GM21576 (cell line): ENCODE measurements at regions not wholly inside any gene's neighbourhood (a gene's known extent, or its start where the extent isn't known, plus 50 kb on each side); places are given as distances from the start of the nearest gene placed in this dataset.
A peak's percentile ranks its signal among the peaks of the same experiment; 100 is the strongest.
"Not testable (repeated sequence)": the region's sequence is repeated elsewhere in the genome, so short reads cannot be mapped to it uniquely, and the experiment has no call there.

Experiments used
- ATAC-seq: cut with Tn5 transposase; IDR thresholded peaks from one replicate; pipeline ENCODE4 v1.9.1; 2021; ENCODE audit warnings: mild to moderate bottlenecking, moderate library complexity; ENCODE audit not compliant: unreplicated experiment

- no peak for ATAC-seq
These were observed 1358.5 kb upstream of the CITED2 start for GRCh38 chr6:140732991-140733390.

- ATAC-seq, result no peak
These were observed 1357.7 kb upstream of the CITED2 start for GRCh38 chr6:140732155-140732554.

- ATAC-seq, result no peak
These were observed 1357.3 kb upstream of the CITED2 start for GRCh38 chr6:140731741-140732140.

- no peak for ATAC-seq
These were observed 1355.1 kb upstream of the CITED2 start for GRCh38 chr6:140729521-140729920.

- ATAC-seq, result no peak
These were observed 1343.6 kb upstream of the CITED2 start for GRCh38 chr6:140718021-140718420.

- ATAC-seq, result no peak
These were observed 1339.0 kb upstream of the CITED2 start for GRCh38 chr6:140713495-140713894.

- ATAC-seq, result peak; percentile 60
These were observed 1336.7 kb upstream of the CITED2 start for GRCh38 chr6:140711019-140711613.

- ATAC-seq, result no peak
These were observed 1334.0 kb upstream of the CITED2 start for GRCh38 chr6:140708441-140708840.

- not testable (repeated sequence) for ATAC-seq
These were observed 1329.6 kb upstream of the CITED2 start for GRCh38 chr6:140704008-140704407.

- no peak for ATAC-seq
These were observed 1323.1 kb upstream of the CITED2 start for GRCh38 chr6:140697585-140697984.

GRCh38 chr6:140684776-140685550 lies 1310.5 kb upstream of the CITED2 start:
- no peak for ATAC-seq

GRCh38 chr6:140677781-140678528 lies 1303.5 kb upstream of the CITED2 start:
- no peak for ATAC-seq

- no peak for ATAC-seq
These were observed 1297.5 kb upstream of the CITED2 start for GRCh38 chr6:140671926-140672325.

- no peak for ATAC-seq
These were observed 1295.6 kb upstream of the CITED2 start for GRCh38 chr6:140670021-140670420.

- ATAC-seq, result no peak
These were observed 1294.9 kb upstream of the CITED2 start for GRCh38 chr6:140669321-140669720.

GRCh38 chr6:140663772-140664171 lies 1289.3 kb upstream of the CITED2 start:
- ATAC-seq, result no peak

GRCh38 chr6:140663094-140663493 lies 1288.6 kb upstream of the CITED2 start:
- no peak for ATAC-seq

- ATAC-seq, result no peak
These were observed 1287.2 kb upstream of the CITED2 start for GRCh38 chr6:140661691-140662090.

- ATAC-seq, result no peak
These were observed 1285.8 kb upstream of the CITED2 start for GRCh38 chr6:140660295-140660694.

GRCh38 chr6:140653972-140654371 lies 1279.5 kb upstream of the CITED2 start:
- no peak for ATAC-seq

GRCh38 chr6:140653506-140653905 lies 1279.1 kb upstream of the CITED2 start:
- ATAC-seq, result no peak

- ATAC-seq, result not testable (repeated sequence)
These were observed 1275.1 kb upstream of the CITED2 start for GRCh38 chr6:140649502-140649901.
